Dermis blood vessel endothelial cell (primary cell): ENCODE measurements at regions not wholly inside any gene's neighbourhood (a gene's known extent, or its start where the extent isn't known, plus 50 kb on each side); places are given as distances from the start of the nearest gene placed in this dataset.

Experiments used
- DNase-seq: peaks from one replicate; pipeline ENCODE4 v3.0.0; 2010

GRCh38 chr1:184919892-184920291 is 54.4 kb downstream of the NIBAN1 start:
- no peak for DNase-seq

- peak; percentile 2 for DNase-seq
These were observed 58.7 kb downstream of the NIBAN1 start for GRCh38 chr1:184915463-184916090.

DNA sequence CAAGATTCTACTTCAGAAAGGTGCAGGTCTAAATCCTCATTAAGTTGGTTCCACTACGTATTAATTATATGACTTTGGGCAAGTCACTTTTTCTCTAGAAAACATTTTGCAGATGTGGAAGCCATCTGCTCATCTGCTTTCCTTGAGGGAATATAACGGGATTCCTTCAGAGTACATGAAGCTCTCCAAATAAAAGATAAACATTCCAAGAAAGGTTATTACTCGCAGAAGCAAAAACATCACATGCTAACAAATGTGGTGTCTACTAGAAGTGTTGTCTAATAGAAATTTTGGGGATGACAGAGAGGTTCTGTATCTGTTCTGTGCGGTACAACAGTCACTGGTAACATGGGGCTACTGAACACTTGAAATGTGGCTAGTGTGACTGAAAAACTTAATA is 60.2 kb downstream of the NIBAN1 start:
- DNase-seq, result no peak

DNA sequence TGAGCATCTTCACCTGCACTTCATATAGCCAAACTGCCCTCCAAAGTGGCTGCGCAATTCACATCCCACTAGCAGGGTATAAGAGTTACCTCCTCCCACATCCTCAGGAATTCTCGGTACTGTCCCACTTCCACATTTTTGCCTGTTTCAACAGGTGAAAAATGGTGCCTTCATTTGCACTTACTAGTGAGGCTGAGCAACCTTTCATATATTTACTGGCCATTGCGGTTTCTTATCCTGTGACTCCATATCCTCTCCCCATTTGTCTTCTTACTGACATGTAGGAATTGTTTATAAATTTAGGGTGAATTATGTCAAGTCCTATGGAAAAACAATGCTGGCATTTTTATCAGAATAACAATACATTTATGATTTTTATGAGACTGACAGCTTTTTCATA is 61.9 kb downstream of the NIBAN1 start:
- no peak for DNase-seq

GRCh38 chr1:184911830-184912229 is 62.5 kb downstream of the NIBAN1 start:
- DNase-seq, result no peak

DNA sequence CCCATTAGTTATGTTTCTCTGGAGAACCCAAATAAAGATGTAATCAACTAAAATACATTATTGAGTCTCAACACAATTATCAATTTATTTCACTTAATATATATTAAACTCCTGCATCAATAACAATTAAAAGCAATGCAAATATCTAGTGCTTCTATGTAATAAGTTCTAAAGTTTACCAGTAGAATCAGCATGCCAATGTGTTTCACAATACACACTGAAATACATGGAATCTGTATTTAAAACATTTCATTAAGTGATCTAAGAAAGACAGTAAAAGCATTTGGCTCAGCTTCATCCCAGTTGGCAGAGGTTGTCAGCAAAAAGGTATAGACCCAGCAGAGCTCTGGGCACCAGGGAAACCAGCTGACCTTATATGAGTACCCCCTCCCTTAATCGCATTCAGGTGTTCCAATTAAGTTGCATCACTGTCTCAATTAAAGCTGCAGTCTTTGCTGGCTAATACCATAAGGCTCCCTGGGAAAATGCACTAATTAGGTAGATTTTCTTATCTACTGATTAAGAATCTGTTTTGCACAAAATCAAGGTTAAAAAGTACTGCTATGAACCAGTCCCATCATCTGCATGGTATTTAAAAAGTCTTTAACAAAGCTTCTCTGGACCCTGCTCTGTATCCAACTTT is 63.1 kb downstream of the NIBAN1 start:
- no peak for DNase-seq

GRCh38 chr1:184910691-184911091 is 63.6 kb downstream of the NIBAN1 start:
- DNase-seq, result no peak

- DNase-seq, result no peak
These were observed 64.3 kb downstream of the NIBAN1 start for GRCh38 chr1:184910005-184910404.

DNA sequence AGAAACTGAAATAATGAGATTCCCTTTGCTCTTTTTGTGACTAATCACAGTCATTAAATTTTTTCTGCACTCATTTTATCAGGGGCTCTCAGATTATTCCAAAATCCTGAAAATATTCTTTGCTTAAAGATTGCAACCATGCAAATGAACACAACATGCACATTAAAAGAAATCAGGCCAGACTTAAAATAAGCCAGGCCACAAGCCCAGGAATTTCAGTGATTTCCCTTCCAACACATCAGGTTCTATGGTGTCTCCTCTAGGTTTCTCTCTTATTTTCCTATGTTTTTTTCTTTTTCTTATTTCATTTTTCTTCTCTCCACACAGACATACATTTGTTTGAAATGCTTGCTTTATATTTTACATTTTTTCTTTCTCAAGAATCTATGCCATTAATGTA is 65.3 kb downstream of the NIBAN1 start:
- no peak for DNase-seq

- DNase-seq, result no peak
These were observed 65.8 kb downstream of the NIBAN1 start for GRCh38 chr1:184908506-184908905.

- no peak for DNase-seq
These were observed 66.8 kb downstream of the NIBAN1 start for GRCh38 chr1:184907500-184907899.

- DNase-seq, result no peak
These were observed 67.5 kb downstream of the NIBAN1 start for GRCh38 chr1:184906761-184907160.

GRCh38 chr1:184905601-184906322 is 68.5 kb downstream of the NIBAN1 start:
- DNase-seq, result no peak

GRCh38 chr1:184903111-184903692 is 71.1 kb downstream of the NIBAN1 start:
- DNase-seq, result no peak

DNA sequence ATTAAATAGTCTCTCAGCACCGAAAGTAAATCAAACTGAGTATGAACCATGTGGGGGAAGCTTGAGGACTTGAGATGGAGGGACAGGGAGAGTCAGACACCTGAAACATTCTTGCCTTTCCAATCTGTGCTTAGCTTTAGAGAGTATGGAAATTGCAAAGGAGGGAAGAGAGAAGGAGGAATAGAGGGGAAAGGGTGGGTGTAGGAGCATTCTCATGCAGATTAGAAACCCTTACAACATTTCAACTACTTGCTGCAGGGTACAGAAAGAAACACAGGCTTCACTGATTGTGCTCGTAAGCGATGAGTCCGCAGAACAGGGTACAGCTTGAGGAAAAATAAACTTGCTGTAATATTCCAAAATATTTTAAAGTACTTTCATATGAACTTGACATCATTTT is 73.8 kb downstream of the NIBAN1 start:
- no peak for DNase-seq

GRCh38 chr1:184896000-184896399 is 78.3 kb downstream of the NIBAN1 start:
- DNase-seq, result no peak

DNA sequence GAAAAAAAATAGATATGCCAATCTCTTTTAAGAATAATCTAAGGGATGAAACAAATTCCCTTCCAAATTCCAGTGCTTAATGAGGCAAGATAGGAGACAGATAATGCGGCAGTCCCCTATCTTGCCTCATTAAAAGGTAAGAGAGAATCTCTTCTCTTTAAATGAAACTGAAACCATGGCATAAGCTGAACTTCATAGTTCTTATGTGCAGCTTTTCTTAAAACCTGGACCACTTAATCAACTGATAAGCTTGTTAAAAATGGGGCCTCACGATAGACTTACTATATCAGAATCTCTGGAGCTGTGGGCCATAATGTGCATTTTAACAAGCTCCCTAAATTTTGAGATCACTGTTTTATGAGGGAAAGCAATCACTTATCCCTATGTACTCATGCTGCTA is 79.2 kb downstream of the NIBAN1 start:
- DNase-seq, result no peak

DNA sequence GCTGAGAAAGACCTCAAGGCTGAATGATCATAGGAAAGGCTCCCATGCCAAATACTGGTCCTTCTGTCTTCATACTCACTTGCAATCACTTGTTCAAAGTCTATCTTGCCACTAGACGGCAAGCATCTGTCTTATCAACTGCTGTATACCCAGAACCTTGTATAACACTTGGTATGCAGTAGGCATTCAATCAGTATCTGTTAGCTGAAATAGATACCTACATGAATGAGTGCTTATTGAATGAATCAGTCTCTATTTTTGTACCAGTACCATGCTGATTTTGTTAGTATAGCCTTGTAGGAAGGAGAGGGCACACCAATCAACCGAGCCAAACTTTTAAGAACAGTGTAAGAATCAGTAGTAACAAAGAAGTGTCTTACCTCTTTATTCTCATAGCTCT is 80.6 kb downstream of the NIBAN1 start:
- no peak for DNase-seq

DNA sequence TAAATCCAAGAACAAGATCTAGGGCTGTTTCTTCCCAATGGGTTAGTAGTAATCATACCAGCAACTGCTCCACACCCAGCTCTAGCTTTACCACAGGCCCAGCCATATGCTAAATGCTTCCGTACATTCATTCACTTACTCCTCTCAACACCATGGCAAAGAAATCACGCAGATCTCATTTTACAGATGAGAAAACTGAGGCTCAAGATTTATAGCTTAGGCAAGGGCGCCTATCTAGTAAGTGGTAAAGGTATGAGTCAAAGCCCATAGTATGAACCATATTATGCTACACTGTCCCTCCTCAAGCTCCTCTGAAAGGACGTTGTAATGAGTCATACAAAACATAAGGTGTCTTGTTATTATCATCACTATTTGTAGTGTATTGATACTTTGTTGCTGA is 82.2 kb downstream of the NIBAN1 start:
- DNase-seq, result no peak

DNA sequence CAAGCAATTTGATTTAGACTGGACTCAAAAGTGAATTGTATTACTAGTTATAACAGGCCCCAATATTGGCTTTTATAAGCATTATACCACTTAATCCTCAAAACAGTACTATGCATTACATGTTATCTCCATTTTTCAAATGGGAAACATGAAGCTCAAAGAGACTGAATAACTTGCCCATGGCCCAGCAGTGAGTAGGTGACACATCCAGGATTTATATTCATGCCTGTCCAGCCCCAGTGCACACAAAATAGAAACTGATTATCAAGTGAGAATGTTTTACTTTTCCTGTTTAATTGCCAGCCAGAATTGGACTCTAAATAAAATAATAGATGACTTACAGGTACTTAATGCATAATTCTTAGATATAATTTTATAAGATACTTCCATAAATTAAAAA is 82.9 kb downstream of the NIBAN1 start:
- DNase-seq, result no peak

- no peak for DNase-seq
These were observed 83.8 kb downstream of the NIBAN1 start for GRCh38 chr1:184890539-184890973.

DNA sequence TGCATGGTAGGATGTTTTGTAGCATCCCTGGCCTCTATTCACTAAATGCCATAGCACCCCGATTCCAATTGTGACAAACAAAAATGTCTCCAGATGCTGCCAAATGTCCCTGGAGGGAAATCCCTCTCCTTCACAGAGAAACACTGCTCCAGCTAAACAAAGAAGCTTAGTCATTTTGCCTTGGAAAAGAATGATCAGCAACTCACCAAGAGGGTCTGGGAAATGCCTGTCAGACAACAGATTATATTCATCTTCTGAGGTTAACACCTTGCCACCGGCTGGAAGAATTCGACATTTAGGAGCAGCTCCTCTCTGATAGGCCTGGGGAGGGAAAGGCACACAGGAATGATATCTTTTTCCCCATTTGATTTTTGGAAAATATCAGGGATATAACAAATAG is 84.4 kb downstream of the NIBAN1 start:
- DNase-seq, result no peak

DNA sequence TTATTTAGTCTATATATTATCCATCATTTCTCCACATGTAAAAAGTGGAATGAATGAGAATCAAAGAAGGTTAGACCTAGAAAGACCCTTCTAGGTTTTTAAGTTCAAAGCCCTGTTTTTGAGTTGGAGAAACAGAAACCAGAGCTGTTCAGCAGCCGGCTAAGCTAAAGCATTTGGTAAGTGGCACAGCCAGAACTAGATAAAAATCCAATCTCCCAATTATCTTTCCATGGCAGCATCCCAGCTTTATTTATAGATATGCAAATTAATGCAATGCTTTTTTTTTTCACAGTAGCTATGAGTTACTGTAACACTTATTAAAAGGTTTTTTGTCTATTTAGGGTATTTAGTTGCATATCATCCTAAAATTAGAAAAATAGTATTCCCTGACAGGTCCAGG is 85.1 kb downstream of the NIBAN1 start:
- DNase-seq, result no peak

GRCh38 chr1:184888505-184888904 is 85.8 kb downstream of the NIBAN1 start:
- peak; percentile 15 for DNase-seq
